Naive thymus-derived CD4-positive, alpha-beta T cell (primary cell): ENCODE measurements at regions not wholly inside any gene's neighbourhood (a gene's known extent, or its start where the extent isn't known, plus 50 kb on each side); places are given as distances from the start of the nearest gene placed in this dataset.

Source experiments
- ATAC-seq: fragments of 150-1000 bp; cut with Tn5 transposase; 2 replicates; pipeline ENCODE4 v1.10.0; 2021; ENCODE audit warnings: mild to moderate bottlenecking, moderate library complexity
- CTCF ChIA-PET: fragments of 350-600 bp; sonication (Branson Sonifier 250); formaldehyde crosslinking; loops from one replicate; lab custom pipeline; 2021; ENCODE audit warnings: antibody characterized with exemption; lab: Charles Lee
- POLR2A ChIA-PET: fragments of 350-600 bp; sonication (Branson Sonifier 250); formaldehyde crosslinking; loops from one replicate; lab custom pipeline; 2021; ENCODE audit warnings: antibody characterized with exemption, inconsistent platforms; lab: Charles Lee
- DNase-seq, 9 donors: peaks; one replicate each; pipeline versions ENCODE4 v3.0.0 to v3.0.0-alpha.2; 2020 to 2022; ENCODE audit warnings: mixed read lengths in 1 of 9
- H3K27ac ChIP-seq: one replicate; pipeline ENCODE4 v1.7.0; 2013; ENCODE audit warnings: mild to moderate bottlenecking, low read depth, low read length, moderate library complexity
- H3K27me3 ChIP-seq, 2 donors: one replicate each; pipeline ENCODE4 v1.7.0; 2013; ENCODE audit warnings: low read length in 2 of 2, mild to moderate bottlenecking in 2 of 2, moderate library complexity in 2 of 2; ENCODE audit not compliant: control insufficient read depth in 2 of 2, insufficient read depth in 2 of 2
- H3K36me3 ChIP-seq, 3 experiments: 1 replicate in 2 of 3; 2 replicates in 1 of 3; pipeline ENCODE4 v1.7.0; 2013; ENCODE audit warnings: low read length in 3 of 3, mild to moderate bottlenecking in 3 of 3, moderate library complexity in 1 of 3; ENCODE audit not compliant: insufficient read depth in 3 of 3, control insufficient read depth in 2 of 3
- H3K4me1 ChIP-seq, 2 donors: one replicate each; pipeline ENCODE4 v1.7.0; 2013; ENCODE audit warnings: low read length in 2 of 2, mild to moderate bottlenecking in 2 of 2, moderate library complexity in 1 of 2; ENCODE audit not compliant: control insufficient read depth in 2 of 2, insufficient read depth in 2 of 2
- H3K4me3 ChIP-seq: 2 replicates; pipeline ENCODE4 v1.7.0; 2013; ENCODE audit warnings: mild to moderate bottlenecking, low read length
- H3K9me3 ChIP-seq, 3 experiments: 1 replicate in 2 of 3; 2 replicates in 1 of 3; pipeline ENCODE4 v1.7.0; 2013; ENCODE audit warnings: low read length in 3 of 3; ENCODE audit not compliant: control insufficient read depth in 2 of 3
- H3K27ac Mint-ChIP-seq, 9 donors: one replicate each; pipeline ENCODE4 v1.8.0; 2020 to 2022; ENCODE audit warnings: mixed read lengths in 9 of 9, mild to moderate bottlenecking in 8 of 9, moderate library complexity in 5 of 9, inconsistent platforms in 2 of 9
- H3K27me3 Mint-ChIP-seq, 5 donors: one replicate each; pipeline ENCODE4 v1.8.0; 2021 to 2022; ENCODE audit warnings: mixed read lengths in 5 of 5, mild to moderate bottlenecking in 1 of 5
- H3K36me3 Mint-ChIP-seq, 5 donors: one replicate each; pipeline ENCODE4 v1.8.0; 2020 to 2022; ENCODE audit warnings: mixed read lengths in 5 of 5, mild to moderate bottlenecking in 3 of 5, inconsistent platforms in 1 of 5
- H3K4me1 Mint-ChIP-seq, 7 donors: one replicate each; pipeline ENCODE4 v1.8.0; 2020 to 2022; ENCODE audit warnings: mixed read lengths in 7 of 7, mild to moderate bottlenecking in 3 of 7, inconsistent platforms in 1 of 7
- H3K4me3 Mint-ChIP-seq, 10 donors: one replicate each; pipeline ENCODE4 v1.8.0; 2020 to 2022; ENCODE audit warnings: mild to moderate bottlenecking in 10 of 10, mixed read lengths in 10 of 10, moderate library complexity in 6 of 10, inconsistent platforms in 2 of 10
- H3K9me3 Mint-ChIP-seq, 11 donors: one replicate each; pipeline ENCODE4 v1.8.0; 2020 to 2022; ENCODE audit warnings: mixed read lengths in 11 of 11, mild to moderate bottlenecking in 4 of 11, inconsistent platforms in 1 of 11, moderate library complexity in 1 of 11
- intact Hi-C, 2 donors: fragments of 100-400 bp; cut with micrococcal nuclease; formaldehyde crosslinking; loops; one replicate each; pipeline ENCODE4 v1.15.1; 2023

DNA sequence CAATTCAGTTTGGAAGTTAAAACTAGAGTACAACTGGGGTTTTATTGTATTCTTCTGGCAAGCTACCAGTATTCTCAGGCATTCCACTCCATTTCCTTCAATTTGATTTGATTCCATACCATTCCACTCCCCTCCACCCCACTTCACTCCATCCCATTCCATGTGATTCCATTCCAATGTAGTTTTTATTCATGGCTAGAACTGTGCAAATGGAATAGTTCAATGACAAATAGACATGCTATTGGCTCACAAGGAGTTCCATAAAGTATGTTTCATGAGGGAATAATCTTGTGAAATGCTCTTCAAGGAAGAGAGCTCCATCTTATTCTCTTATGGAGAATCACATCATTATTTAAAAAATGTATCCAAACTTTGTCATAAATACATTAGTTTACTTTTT, 285.0 kb upstream of the BMP2 start:
- Histone ChIP-seq H3K27ac (no peak overlapping the region), H3K36me3 (no peaks in the 10 kb centered on the region), H3K4me3 (no peak overlapping the region), H3K9me3 (no peaks in the 10 kb centered on the region), H3K27me3 (no peaks in the 10 kb centered on the region), H3K4me1 (no peaks in the 10 kb centered on the region)
- H3K4me1 Mint-ChIP-seq, result peaks cover 0 to 1% (median 0%) of the 10 kb centered on the region in 7 donors
- intact Hi-C loops, result no loop called here
- DNase-seq, result no peak
- ATAC-seq, result no peak
- H3K36me3 Mint-ChIP-seq, result no peaks in the 10 kb centered on the region
- no peak overlapping the region for H3K4me3 Mint-ChIP-seq
- H3K27ac Mint-ChIP-seq, result no peak overlapping the region
- peaks cover 0 to 5% (median 0%) of the 10 kb centered on the region in 5 donors for H3K27me3 Mint-ChIP-seq
- POLR2A ChIA-PET, result no interaction called here
- H3K9me3 Mint-ChIP-seq, result peaks cover 0 to 10% (median 3%) of the 10 kb centered on the region in 11 donors
- CTCF ChIA-PET, result no interaction called here

DNA sequence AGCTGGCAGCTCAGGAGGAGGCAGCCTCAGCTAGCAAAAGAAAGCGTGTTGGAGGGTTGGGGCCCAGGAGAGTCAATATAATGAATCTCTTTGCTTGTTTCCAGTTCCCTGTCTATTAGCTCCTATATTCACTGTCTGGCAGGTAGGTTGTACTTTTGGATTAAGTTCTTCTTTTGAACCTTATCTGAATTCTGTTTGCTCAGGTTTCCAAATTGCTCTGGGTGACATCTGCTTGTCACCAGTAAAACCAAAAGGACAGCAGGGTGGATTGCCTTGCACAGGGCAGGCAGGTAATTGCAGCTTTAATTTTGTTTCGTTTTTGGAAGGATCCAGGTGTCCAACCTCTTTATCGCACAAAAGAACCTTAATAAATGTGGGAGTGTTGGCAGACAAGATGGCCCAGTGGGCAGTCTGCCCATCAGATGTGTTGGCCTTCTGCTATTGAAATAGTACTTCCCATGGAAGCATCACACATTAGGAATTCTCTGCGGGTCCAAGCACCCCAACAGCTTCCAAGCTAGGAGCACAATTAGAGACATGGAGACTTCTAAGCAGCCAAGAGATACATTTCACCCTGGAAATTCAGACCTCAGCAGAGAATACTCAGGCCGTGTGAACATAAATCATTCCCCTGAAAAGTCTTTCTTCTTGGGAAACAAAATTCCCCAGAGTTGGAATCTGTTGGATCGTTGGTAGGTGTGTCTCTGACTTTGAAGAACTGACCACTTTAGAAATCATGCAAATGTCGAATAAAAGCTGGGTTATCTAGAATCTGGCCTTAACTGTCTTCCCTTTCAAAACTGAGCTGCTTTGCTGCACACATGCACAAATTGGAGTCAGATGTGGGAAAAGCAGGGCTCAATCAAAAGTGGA, 286.9 kb upstream of the BMP2 start:
- peaks cover 0 to 5% (median 3%) of the 10 kb centered on the region in 11 donors for H3K9me3 Mint-ChIP-seq
- no peaks in the 10 kb centered on the region for H3K36me3 ChIP-seq
- no peak overlapping the region for H3K4me3 Mint-ChIP-seq
- H3K27me3 Mint-ChIP-seq, result peaks cover 0 to 5% (median 0%) of the 10 kb centered on the region in 5 donors
- no peak overlapping the region for H3K27ac Mint-ChIP-seq
- CTCF ChIA-PET, result no interaction called here
- DNase-seq (no peak), ATAC-seq (no peak)
- POLR2A ChIA-PET, result no interaction called here
- intact Hi-C loops, result no loop called here
- H3K36me3 Mint-ChIP-seq, result no peaks in the 10 kb centered on the region
- H3K27ac ChIP-seq, result no peak overlapping the region
- no peaks in the 10 kb centered on the region for H3K4me1 ChIP-seq
- H3K27me3 ChIP-seq, result no peaks in the 10 kb centered on the region
- no peak overlapping the region for H3K4me3 ChIP-seq
- no peaks in the 10 kb centered on the region for H3K9me3 ChIP-seq
- peaks cover 0 to 1% (median 0%) of the 10 kb centered on the region in 7 donors for H3K4me1 Mint-ChIP-seq

DNA sequence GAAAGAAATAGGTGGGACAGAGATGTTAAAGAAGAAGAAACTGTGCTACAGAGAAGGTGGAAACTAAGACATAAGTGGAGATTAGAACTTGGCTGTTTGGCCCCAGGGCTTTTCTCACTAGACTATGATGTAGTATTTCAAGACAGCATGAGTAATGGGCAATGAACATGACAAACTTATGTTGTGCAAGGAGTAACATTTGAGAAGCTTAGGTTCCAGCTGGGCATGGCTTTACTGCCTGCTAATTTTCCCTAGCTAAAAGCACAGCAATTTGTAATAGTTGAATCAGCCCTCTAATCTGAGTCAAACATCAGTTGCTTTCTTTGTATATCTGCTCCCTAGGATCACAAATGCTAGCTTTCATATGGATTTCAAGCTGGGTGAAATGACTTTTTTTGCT, 294.3 kb upstream of the BMP2 start:
- intact Hi-C loops, result no loop called here
- Histone ChIP-seq H3K9me3 (no peaks in the 10 kb centered on the region), H3K4me3 (no peak overlapping the region), H3K27ac (no peak overlapping the region), H3K4me1 (no peaks in the 10 kb centered on the region), H3K27me3 (no peaks in the 10 kb centered on the region), H3K36me3 (no peaks in the 10 kb centered on the region)
- Mint-ChIP-seq H3K27ac (no peak overlapping the region), H3K9me3 (peaks cover 0 to 4% (median 1%) of the 10 kb centered on the region in 11 donors), H3K4me3 (no peak overlapping the region), H3K36me3 (no peaks in the 10 kb centered on the region), H3K27me3 (no peaks in the 10 kb centered on the region), H3K4me1 (no peaks in the 10 kb centered on the region)
- ChIA-PET CTCF (no interaction called here), POLR2A (no interaction called here)
- ATAC-seq, result no peak
- no peak for DNase-seq

DNA sequence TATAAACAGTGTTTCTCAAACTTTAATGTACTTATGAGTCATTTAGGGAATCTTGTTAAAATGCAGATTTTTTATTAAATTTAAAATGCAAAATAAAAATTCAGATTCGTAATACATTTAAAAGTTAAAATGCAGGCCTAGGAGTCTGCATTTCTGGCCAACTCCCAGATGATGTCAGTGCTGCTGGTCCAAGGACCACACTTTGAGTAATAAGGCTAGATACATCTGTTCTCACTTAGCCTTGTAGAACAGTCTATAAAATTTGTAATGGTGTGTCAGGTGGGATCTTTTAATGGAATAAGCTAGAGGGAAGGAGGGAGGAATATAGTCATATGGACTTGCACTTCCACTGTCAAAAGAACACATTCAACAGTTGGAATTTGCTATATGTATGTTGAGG, 295.6 kb upstream of the BMP2 start:
- intact Hi-C loops, result no loop called here
- peaks cover 0 to 6% (median 2%) of the 10 kb centered on the region in 11 donors for H3K9me3 Mint-ChIP-seq
- CTCF ChIA-PET, result no interaction called here

DNA sequence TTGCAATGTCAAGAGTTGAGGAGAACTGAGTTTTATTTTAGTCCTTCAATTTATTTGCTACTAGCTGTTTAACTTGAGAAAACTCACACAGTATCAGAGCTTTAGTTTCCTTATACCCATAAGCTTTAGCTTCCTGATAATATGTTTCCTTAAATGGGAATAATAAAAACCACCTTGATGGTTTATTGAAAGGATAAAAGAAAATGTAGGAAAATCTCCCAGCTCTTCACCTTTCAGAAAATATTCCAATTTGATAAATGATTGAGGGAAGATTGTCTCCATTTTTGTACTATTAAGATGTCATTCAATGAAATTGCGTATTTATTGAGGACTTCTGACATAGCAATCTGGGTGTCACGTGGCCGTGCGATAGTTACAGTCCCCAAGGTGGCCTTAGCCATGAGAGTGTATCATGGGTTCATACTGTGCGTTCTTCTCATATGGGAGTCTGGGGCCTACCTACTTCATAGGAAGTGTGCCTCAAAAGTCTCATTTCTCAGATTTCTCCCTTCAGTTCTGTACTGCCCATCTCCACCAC, 296.3 kb upstream of the BMP2 start:
- intact Hi-C loops, result no loop called here
- no peak overlapping the region for H3K4me3 Mint-ChIP-seq

More for the DNA sequence above, 295.6 kb upstream of the BMP2 start:
- Histone ChIP-seq H3K27me3 (no peaks in the 10 kb centered on the region), H3K4me3 (no peak overlapping the region), H3K9me3 (no peaks in the 10 kb centered on the region), H3K27ac (no peak overlapping the region), H3K36me3 (no peaks in the 10 kb centered on the region), H3K4me1 (no peaks in the 10 kb centered on the region)
- DNase-seq (no peak), ATAC-seq (no peak)
- Mint-ChIP-seq H3K36me3 (no peaks in the 10 kb centered on the region), H3K27ac (no peak overlapping the region), H3K27me3 (peaks cover 0 to 3% (median 0%) of the 10 kb centered on the region in 5 donors), H3K4me3 (no peak overlapping the region), H3K4me1 (no peaks in the 10 kb centered on the region)
- POLR2A ChIA-PET, result no interaction called here

DNA sequence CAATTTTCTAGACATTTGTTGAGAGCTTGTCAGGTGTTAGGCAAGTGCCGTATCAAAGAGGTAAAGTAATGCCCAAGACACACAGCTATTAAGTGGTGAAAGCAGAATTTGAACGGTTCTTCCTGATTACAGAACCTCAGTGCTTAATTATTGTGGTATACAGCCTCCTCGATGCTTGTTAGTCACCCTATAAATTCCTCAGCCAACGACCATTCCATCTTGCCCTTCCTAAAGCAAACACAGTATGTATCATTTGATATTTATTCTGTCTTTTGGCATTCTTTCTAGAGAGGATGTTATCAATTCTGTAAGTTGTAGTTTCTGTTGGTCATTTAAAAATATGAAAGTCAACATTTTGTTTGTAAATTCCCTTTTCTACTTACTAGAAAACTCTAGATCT, 297.8 kb upstream of the BMP2 start:
- CTCF ChIA-PET, result no interaction called here
- H3K27me3 ChIP-seq, result no peaks in the 10 kb centered on the region

More for the DNA sequence above, 296.3 kb upstream of the BMP2 start:
- DNase-seq (no peak), ATAC-seq (no peak)
- H3K9me3 ChIP-seq, result no peaks in the 10 kb centered on the region
- ChIA-PET CTCF (no interaction called here), POLR2A (no interaction called here)
- no peaks in the 10 kb centered on the region for H3K27me3 ChIP-seq
- peaks cover 0 to 4% (median 2%) of the 10 kb centered on the region in 11 donors for H3K9me3 Mint-ChIP-seq
- no peaks in the 10 kb centered on the region for H3K36me3 Mint-ChIP-seq
- peaks cover 0 to 3% (median 0%) of the 10 kb centered on the region in 5 donors for H3K27me3 Mint-ChIP-seq
- no peak overlapping the region for H3K27ac ChIP-seq
- no peak overlapping the region for H3K4me3 ChIP-seq
- H3K4me1 ChIP-seq, result no peaks in the 10 kb centered on the region
- no peaks in the 10 kb centered on the region for H3K4me1 Mint-ChIP-seq
- H3K36me3 ChIP-seq, result no peaks in the 10 kb centered on the region
- no peak overlapping the region for H3K27ac Mint-ChIP-seq

More for the DNA sequence above, 297.8 kb upstream of the BMP2 start:
- DNase-seq (no peak), ATAC-seq (no peak)
- Mint-ChIP-seq H3K36me3 (no peaks in the 10 kb centered on the region), H3K4me1 (no peaks in the 10 kb centered on the region), H3K4me3 (no peak overlapping the region), H3K9me3 (peaks cover 0 to 5% (median 2%) of the 10 kb centered on the region in 11 donors), H3K27me3 (peaks cover 0 to 3% (median 0%) of the 10 kb centered on the region in 5 donors), H3K27ac (no peak overlapping the region)
- intact Hi-C loops, result no loop called here
- Histone ChIP-seq H3K4me1 (no peaks in the 10 kb centered on the region), H3K9me3 (no peaks in the 10 kb centered on the region), H3K4me3 (no peak overlapping the region), H3K27ac (no peak overlapping the region), H3K36me3 (no peaks in the 10 kb centered on the region)
- POLR2A ChIA-PET, result no interaction called here
